GM21576 (cell line): ENCODE measurements at regions not wholly inside any gene's neighbourhood (a gene's known extent, or its start where the extent isn't known, plus 50 kb on each side); places are given as distances from the start of the nearest gene placed in this dataset.

ENCODE experiments used
- ATAC-seq: cut with Tn5 transposase; IDR thresholded peaks from one replicate; pipeline ENCODE4 v1.9.1; 2021; ENCODE audit warnings: mild to moderate bottlenecking, moderate library complexity; ENCODE audit not compliant: unreplicated experiment

GRCh38 chr11:128053981-128054931 lies 533.1 kb downstream of the ETS1 start:
- ATAC-seq, result peak; percentile 75

- ATAC-seq, result no peak
Measured at GRCh38 chr11:128052912-128053641, 534.3 kb downstream of the ETS1 start.

- no peak for ATAC-seq
Measured at GRCh38 chr11:128048121-128048520, 539.2 kb downstream of the ETS1 start.

- no peak for ATAC-seq
Measured at GRCh38 chr11:128047026-128047425, 540.3 kb downstream of the ETS1 start.

GRCh38 chr11:128046213-128046612 lies 541.1 kb downstream of the ETS1 start:
- no peak for ATAC-seq

- no peak for ATAC-seq
Measured at GRCh38 chr11:128045094-128045725, 542.1 kb downstream of the ETS1 start.

GRCh38 chr11:128042290-128042751 lies 545.0 kb downstream of the ETS1 start:
- no peak for ATAC-seq

GRCh38 chr11:128040603-128041002 lies 546.8 kb downstream of the ETS1 start:
- ATAC-seq, result no peak

- peak; percentile 83 for ATAC-seq
Measured at GRCh38 chr11:128039140-128040021, 548.0 kb downstream of the ETS1 start.

GRCh38 chr11:128036556-128037093 lies 550.7 kb downstream of the ETS1 start:
- no peak for ATAC-seq

- ATAC-seq, result no peak
Measured at GRCh38 chr11:128036006-128036405, 551.4 kb downstream of the ETS1 start.

GRCh38 chr11:128031538-128032134 lies 555.7 kb downstream of the ETS1 start:
- peak; percentile 94 for ATAC-seq

GRCh38 chr11:128029219-128029722 lies 558.1 kb downstream of the ETS1 start:
- ATAC-seq, result no peak

GRCh38 chr11:128026596-128026995 lies 560.8 kb downstream of the ETS1 start:
- no peak for ATAC-seq

GRCh38 chr11:128022761-128023160 lies 564.6 kb downstream of the ETS1 start:
- no peak for ATAC-seq

- ATAC-seq, result peak; percentile 66
Measured at GRCh38 chr11:128022007-128022368, 565.4 kb downstream of the ETS1 start.

GRCh38 chr11:128021349-128022006 lies 565.9 kb downstream of the ETS1 start:
- peak; percentile 21 for ATAC-seq

GRCh38 chr11:128018692-128019091 lies 568.7 kb downstream of the ETS1 start:
- ATAC-seq, result no peak

GRCh38 chr11:128005562-128005961 lies 581.8 kb downstream of the ETS1 start:
- no peak for ATAC-seq
